Inflammatory macrophage (primary cell): ENCODE measurements at regions not wholly inside any gene's neighbourhood (a gene's known extent, or its start where the extent isn't known, plus 50 kb on each side); places are given as distances from the start of the nearest gene placed in this dataset.

Experiments used
- DNase-seq, 2 donors: peaks; one replicate each; pipeline ENCODE4 v3.0.0-alpha.2; 2020 to 2022

DNA sequence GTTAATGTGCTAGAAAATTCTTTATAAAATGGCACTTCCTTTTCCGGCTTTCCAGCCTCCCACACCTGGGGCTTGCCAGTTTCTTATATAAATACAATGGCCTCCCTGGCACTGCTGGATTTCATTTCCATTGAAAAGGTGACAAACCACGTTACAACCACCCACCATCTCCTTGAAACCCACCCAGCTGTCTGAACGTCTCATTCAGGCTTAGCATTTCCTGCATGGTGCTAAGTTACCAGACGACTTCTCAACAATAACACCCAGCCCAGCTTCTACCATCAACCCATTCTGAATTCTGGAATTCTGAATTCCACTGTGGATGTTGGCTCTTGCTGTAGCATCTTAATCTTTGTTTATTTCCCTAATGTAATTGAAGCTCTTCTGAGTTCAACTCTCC, 499.8 kb upstream of the CELF2 start:
- no peak for DNase-seq

DNA sequence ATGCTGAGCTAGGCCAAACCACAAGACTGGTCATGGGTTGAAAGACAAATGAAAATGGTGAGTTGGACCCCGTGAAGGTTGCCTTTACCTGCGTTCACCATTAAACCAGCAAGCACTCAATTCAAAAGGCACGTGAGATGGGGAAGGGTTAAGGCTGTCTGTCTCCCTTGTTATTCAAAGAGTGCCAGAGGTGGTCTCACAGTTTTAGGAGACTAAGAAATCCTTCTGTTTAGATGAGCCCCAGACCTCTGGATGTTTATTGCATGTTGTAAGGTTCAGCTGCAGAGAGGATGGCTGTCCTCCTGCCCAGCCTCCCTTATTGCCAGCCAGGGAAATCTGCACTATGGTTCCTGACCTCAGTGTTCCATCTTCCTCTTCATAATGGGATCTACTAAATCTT, 498.0 kb upstream of the CELF2 start:
- no peak for DNase-seq

DNA sequence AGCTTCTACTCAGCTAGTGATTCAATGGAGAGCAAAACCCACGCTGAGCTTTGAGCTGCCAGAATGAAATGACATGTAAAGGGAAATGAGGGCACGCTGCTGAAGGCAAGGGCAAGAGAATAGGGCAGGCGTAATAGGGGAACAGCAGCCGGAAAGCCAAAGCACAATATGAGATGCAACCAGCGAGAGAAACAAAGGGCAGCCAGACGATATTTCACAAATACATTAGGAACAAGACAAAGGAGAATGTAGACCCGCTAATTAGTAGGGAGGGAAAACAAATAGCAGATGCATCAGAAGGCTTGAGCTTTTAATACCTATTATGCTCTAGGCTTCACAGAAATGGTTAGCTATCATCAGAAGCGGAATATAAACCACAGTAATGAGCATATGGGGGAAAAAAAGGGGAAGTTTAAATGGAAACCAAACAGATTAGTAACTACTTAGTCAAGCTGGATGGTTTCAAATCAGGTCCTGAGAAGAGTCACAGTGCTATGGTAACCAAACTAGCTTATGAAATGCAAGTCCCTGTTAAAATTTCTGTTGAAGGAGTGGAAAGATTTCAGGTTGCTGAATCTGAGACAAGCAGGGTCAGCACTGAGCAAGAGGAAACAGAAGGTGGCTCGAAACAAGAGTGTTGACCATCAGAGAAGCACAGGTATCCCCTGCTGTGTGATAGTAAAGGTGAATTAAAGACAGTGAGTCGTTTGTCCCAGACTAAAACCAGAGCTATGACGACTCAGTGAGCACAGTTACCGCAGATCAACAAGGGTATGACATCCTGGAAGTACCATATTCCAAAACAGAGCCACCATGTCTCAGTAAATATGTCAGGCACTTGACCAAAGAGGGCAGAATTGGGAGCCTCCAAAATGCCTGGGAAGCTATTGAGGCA, 496.9 kb upstream of the CELF2 start:
- DNase-seq: peak in 1 of 2 donors; percentile 5

DNA sequence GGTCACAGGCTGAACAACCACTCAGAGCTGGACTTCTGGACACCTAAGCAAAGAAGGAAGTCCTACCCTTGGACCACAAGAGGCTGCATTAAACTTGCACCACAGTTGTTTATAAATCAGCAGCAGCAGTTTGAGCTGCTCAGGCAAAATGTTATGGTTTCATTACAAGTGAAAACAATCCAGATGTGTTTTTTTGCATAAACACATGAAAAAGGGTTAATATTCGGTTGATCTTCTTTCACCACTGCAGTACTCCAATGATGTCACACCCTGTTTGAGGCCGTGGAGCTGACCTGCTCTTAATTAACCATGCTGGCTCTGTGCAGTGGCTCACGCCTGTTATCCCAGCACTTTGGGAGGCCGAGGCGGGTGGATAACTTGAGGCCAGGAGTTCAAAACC, 490.8 kb upstream of the CELF2 start:
- DNase-seq: no peak

DNA sequence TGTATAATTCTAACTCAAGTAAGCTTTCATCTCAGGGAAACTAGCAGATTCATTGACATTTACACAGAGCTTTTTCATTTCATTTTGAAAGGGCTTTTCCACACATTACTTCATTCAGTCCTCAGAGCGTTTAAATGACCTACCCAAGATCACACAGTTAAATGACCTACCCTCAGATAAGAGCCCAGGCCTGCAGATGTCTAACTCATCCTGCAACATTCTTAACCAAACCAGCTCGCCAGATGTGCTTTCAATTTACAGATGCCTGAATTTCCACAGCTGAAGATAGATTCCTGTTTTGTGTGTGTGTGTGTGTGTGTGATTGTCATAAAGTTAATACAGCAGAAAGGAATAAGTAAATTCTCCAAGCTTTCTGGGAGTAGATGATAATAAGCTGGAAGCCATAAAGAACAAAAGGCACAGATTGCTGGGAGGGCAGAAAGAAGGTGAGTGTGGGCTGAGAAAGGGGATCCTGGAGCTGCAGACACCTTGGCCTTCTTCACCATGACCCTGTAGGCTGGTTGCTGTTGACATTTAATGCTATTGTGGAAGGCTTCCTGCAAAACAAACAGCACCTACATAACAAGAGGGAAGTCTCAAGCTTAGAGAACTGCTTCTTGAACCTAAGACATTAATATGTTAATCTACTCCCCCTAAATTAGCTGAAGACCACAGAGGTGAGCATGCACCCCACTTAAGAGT, 489.7 kb upstream of the CELF2 start:
- no peak for DNase-seq

DNA sequence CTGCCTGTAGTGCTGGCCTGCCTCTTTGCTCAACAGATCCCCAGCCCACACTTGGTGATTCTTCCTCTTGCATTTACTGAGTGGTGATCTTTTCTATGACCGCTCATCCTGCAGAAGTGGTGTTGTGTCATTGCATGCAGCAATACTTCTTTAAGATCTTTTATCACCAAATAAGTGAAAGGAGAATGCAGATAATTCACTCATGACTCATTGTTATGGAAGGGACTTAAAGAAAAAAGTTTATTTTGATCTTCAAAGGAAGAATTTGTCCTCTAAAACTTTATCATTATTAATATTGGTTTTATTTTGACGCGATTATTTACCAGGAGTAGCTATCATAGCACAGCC, 489.1 kb upstream of the CELF2 start:
- DNase-seq: peak in 1 of 2 donors; percentile 42

DNA sequence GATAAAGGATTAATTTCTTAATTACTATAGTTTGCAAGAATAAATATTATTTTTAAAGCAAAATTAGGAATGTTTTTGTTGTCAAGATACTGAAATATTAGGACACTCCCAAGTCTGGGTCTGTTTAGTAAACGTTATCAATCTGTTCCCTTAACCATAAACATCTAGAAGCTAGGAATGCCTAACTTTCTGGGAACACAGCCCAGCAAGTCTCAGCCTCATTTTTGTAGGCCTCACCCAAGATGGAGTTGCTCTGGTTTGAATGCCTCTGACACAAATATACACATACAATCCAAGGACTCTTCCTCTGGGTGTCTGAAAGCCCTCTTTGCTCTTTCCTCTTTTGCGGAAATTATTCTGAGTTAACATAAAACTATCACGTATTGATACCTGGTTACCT, 487.4 kb upstream of the CELF2 start:
- DNase-seq: no peak

DNA sequence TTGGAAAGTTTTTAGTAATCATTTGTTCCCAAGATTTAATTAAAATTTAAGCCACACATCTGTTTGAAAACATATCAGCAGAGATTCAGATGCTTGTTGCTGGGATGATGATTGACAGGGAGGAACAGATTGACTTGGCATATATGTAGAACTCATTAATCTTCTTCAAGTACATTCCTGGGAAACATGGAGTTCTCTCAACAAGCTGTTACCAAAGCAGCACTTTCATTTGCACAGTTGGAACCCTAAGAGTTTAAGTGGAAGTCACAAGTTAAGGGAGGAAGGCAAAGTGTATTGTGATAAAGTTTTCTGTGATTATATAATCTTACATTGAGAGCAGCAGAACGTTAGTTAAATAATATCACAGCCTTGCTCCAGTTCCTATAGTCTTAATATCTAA, 485.4 kb upstream of the CELF2 start:
- no peak for DNase-seq

DNA sequence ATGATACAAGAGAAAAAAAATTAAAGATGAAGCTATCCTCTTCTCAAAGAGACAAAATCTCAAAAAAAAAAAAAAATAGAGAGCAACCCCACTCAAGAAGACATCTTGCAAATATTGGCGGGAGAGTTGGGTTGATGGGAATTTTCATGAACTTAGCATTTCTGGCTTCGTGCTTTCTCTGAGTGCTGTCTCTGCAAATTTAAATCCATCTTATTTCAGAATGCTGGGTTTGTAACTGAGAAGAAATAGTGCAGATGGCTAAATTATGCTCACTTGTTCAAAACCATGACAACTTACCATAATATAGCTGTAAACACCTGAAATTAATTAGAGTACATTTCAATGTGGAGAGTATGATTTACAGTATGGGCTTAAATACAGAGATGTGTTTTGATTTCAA, 484.8 kb upstream of the CELF2 start:
- DNase-seq: no peak

DNA sequence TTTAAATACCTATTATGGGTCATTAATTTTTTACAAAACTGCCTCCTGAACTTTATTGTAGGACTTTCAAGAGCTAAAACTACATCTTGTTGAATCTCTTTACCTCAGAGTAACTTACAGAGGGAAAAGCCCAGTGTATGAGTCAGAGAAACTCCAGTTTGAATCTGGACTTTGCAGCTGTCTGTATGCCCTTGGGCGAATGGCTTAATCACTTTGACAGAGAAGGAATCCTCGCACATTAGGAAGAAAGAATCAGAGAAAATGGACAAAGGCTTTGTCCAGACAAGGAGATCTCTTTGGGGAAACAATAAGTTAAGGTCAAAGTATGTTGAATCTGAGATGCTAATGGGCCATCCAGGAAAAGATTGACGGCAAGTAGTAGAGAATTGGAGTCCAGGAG, 484.2 kb upstream of the CELF2 start:
- DNase-seq: no peak

DNA sequence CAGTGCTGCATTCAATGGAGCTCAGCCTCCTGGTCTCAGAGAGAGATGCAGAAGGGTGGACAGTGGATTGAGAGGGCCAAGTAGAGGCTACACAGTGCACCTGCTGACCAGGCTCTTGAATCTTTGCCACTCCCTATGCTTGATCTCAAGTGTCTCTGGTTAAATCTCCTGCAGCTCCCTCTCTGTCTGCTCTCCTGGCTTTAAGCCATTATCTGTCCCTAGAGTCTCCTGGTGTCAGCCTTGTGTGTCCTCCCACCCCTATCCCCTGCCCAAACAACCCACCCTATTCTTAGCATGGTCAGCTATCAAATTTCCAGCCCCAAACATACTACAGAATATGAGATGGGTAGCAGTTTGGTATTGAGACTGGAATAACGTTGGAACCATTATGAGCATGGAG, 479.3 kb upstream of the CELF2 start:
- no peak for DNase-seq

DNA sequence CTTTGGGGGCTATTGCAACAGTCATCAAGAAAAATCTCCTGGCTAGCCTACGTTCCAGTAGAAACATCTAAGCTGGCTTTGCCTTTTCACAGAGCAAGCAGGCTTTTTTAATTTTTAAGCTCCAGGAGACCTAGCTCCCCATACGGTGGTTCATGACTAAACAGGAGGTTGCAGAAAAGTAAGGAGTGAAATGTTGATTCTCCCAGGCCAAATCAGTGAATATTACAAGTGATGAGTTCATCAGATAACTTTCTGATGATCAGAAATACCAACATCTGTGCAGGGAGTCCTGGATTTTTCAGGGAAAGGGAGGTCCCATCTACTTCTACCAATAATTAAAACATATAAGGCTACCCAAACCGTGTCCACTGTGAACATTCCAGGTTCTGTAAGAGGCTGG, 477.3 kb upstream of the CELF2 start:
- DNase-seq: no peak

DNA sequence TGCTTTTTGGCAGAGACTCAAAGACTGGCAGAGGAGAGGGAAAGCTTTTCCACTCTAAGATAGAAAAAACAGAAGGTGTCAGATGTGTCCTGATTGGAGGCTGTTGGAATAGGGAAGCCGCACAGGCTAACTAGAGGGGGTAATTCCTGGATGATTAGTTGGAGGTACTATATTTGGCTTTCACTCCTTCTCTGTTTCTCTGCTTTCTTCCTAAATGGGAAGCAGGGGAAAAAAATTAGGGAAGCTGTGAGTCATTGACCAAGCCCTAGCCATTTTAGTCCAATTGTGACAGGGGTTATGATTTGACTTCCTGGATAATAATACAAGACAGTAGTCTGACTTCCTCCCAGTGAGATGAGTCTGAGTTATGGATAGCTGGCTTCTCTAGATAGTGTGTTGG, 475.2 kb upstream of the CELF2 start:
- peak; percentile 15 to 31 for DNase-seq

DNA sequence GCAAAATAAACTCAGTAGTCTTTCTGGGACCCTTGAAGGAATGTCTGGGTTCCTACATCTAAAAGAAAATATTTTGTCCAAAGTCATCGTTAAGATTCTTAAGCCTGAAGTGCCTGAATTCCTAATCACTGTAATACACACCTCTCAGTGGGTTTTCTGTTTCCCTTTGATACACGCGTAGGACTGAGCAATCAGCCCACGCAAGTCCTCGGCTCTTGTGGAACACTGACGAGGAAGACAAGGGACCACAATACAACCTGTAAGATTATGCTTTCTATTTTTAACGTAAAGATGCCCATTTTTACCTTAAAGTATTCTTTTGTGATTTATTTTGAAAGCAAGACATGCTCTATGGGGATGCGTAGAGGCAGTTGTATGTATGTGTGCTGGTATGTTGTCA, 472.8 kb upstream of the CELF2 start:
- DNase-seq: no peak

DNA sequence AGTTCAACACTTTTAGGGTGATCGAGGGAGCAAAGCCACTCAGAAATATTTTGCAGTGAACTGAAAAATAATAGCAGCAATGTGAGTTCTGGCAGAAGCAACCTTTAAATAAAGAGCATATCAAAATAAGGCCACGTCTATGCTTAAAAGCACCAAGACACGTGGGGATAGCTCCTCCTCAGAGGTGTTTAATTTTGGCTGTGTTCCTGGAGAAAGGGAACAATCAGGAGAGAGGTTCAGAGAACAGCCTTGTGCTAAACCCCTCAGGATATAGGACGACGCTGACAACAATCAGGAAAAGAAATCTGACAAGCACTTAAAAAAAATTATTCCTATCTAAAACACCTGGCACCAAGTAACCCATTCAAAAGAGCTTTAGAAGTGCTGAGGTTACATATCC, 471.9 kb upstream of the CELF2 start:
- no peak for DNase-seq

DNA sequence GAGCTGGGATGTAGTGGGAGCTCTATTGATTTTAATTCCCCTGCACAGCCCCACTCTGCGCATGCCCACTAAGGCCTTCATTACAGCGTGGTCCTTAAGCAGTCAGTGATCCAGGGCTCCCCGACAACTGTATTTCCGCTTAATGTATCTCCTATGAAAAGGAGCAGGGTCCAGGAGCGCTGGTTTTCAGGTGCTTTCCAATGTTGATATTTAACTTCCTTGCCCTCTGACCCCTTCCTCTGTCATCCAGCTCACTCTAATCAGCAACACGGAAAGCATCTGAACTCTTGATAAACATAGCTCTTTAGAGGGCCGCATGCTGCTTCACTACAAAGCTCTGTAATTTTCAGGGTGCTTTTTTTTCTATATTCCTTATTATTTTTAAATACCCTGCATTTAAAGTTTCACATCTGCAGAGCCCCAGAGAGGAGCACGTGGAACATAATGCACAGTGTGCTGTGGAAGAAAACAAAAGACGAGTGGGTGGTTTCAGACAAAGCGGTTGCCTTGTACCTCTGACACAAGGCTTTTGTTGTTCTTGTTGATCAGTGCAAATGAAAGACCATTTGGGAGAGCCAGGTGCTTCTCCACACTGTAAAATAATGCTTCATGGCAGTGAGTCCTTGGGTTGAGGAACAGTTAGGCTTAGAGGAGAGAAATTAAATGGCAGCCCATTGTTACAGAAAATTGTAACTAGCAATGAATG, 465.9 kb upstream of the CELF2 start:
- no peak for DNase-seq

DNA sequence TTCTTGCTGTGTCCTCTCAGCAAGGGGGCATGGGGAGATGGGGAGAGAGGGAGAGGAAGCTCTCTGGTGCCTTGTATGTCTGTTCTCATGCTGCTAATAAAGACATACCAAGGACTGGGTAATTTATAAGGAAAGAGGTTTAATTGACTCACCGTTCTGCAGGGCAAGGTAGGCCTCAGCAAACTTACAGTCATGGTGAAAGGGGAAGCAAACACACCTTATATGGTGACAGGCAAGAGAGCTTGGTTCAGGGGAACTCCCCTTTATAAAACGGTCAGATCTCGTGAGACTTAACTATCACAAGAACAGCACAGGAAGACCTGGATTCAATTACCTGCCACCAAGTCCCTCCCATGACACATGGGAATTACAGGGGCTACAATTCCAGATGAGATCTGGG, 464.7 kb upstream of the CELF2 start:
- DNase-seq: no peak

DNA sequence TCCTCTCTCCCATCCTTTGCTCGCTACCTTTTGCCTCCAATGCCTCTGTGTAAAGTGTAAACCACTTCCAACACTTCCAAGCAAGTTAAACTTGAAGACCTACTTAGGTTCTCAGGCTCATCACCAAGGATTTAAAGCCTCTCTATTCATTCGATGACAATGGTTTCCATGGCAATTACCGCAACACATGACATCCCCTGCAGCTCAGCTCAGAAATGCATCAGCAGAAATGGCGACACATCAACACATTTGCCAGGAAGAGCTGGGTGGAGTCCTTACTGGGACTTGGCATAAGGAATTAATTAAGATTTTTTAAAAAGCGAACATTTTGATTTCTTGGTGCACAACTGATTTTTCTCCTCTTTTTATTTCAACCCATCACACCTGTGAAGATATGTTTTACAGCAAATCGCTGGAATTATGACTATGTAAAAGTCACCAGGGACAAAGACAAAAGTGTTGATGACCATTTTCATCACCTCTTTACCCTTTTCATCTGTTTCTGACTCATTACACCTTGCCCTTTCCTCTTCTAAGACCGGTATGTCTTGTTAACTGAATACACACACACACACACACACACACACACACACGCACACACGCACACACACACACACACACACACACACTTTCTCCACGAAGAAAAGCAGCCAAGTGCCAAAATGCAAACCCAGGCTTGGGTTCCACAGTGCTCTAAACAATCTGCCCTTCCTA, 453.4 kb upstream of the CELF2 start:
- no peak for DNase-seq

DNA sequence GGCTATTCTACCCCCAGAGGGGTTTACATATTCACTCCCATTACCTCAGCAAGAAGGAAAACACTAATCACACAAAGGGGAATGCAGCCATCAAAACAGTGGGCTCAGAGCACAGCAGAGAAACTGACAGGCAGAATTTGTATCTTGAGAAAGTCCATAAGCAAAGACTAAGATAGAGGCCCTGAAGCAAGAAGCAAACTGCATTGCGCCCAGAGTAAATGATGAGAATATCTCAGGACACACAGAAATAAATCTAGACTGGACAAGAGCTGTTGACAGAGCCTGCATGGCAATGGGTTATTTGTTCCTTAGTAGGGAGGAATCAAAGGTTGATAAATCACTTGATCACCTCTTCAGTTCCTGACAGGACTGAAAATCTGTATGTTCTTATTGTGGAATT, 440.7 kb upstream of the CELF2 start:
- DNase-seq: no peak

DNA sequence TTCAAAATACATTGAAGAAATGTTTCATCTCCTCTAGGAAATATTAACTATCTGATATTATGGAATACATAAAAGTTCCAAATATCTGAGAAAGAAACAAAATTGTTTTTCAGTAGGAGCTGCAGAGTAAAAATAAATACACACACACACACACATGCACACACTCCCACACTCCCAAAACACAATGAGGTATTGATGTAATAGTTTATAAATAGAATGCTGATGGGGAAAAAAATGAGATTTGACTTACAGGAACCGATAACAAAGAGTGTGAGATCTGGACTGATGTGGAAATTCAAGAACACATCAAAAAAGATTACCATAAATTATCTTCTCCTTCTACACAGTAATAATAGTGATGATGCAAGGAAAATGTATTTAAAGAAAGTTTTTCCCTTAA, 438.0 kb upstream of the CELF2 start:
- no peak for DNase-seq

DNA sequence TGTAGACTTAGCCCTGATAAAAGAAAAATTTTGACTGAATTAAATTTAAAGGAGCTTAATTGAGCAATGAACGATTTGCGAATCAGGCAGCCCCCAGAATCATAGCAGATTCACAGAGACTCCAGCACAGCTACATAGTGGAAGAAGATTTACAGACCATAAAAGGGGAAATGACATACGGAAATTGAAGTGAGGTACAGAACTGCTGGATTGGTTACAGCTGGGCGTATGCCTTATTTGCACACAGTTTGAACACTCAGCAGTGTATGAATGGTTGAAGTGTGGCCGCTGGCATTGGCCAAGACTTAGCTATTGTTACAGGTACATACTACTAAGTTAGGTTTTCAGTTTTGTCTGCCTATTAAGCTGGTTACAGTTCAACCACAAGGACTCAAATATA, 433.5 kb upstream of the CELF2 start:
- peak in 1 of 2 donors; percentile 9 for DNase-seq

DNA sequence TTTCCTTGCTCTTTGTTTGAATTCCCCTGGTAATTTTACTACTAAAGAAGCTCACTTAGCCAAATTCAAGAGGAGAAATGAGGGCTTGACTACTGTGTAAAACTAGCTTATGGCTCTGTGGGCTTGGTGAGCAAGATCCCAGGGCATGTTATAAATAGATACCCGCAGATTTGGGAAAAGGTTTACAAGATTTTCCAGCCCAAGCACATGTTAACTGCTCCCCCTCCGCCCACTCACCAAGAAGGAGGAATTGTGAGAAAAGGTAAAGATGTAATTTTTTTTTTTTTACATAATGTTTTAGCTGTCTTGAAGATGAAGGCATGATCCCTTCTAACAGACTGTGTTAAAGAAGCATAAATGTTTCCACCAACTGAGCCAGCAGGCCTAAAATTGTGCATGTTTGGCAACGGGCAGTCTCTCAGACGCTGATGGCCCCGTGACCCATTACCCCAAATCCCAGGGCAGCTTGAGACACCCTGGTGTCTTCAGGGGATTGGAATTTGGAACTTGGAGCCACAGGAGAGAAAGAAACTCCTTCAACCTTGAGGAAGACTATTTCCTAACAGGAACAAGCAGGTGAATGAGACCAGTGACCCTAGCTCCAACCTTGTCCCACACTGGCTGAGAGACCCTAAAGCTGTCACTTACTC, 429.8 kb upstream of the CELF2 start:
- DNase-seq: no peak
